ENCODE measurements at regions not wholly inside any gene's neighbourhood (a gene's known extent, or its start where the extent isn't known, plus 50 kb on each side); places are given as distances from the start of the nearest gene placed in this dataset.

DNA sequence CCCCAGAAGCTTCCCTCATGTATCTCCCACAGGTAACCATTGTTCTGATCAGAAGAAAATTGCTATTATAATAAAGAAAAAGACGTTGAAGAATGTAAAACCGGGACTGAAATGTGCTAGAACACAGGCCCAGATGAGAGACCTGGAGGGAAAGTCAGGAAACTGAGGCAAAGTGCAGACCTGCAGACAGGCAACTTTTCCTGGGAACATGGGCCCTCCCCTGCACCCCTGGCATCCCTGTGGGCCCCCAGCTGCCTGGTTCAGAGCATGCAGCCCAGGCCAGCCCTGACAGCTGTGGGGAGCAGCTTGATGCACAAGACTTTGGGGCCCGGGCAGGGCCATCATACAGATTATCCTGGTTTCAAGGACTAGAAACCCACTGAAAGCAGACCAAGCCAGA is 212.2 kb downstream of the CDC5L start:
- DNase-seq (ENCODE audit: low read depth), result no peak
- TF ChIP-seq, protein P1, sequence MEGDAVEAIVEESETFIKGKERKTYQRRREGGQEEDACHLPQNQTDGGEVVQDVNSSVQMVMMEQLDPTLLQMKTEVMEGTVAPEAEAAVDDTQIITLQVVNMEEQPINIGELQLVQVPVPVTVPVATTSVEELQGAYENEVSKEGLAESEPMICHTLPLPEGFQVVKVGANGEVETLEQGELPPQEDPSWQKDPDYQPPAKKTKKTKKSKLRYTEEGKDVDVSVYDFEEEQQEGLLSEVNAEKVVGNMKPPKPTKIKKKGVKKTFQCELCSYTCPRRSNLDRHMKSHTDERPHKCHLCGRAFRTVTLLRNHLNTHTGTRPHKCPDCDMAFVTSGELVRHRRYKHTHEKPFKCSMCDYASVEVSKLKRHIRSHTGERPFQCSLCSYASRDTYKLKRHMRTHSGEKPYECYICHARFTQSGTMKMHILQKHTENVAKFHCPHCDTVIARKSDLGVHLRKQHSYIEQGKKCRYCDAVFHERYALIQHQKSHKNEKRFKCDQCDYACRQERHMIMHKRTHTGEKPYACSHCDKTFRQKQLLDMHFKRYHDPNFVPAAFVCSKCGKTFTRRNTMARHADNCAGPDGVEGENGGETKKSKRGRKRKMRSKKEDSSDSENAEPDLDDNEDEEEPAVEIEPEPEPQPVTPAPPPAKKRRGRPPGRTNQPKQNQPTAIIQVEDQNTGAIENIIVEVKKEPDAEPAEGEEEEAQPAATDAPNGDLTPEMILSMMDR (conservative IDR thresholded peaks at IDR 0.05; ENCODE audit: low read depth, low read length), result no peak
- no peak overlapping the region for H3K4me3 ChIP-seq (ENCODE audit: low read depth, low read length)

DNA sequence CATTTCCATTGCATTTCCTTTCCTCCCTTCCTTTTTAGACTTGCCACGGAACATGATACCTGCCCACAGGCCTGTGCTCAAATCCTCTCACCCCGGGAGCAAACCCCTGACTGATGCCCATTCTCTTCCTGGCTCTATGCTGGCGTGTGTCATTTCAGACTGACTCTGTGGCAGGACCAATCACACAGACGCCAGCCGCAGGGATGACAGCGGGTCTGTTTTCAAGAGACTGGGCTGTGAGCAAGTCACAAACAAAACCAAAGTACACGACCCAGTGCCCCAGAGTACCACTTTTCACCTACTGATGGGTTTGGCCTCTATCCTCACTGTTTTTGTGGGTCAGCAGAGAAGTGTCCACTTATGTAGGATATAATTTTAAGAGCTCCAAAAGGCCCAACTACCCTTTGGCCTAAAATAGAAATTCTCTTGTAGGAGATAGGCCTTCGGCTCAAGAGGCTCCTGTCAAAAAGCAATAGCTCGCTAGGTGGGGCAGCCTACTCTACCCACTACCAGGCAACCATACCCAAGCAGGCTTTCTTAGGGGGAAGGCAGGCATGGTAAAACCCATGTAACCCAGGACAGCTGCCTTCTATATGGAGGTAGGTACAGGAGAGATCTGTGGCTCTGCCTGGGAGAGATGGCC is 215.7 kb downstream of the CDC5L start:
- no peak for DNase-seq (ENCODE audit: low read depth)
- no peak overlapping the region for H3K4me3 ChIP-seq (ENCODE audit: low read depth, low read length)
- TF ChIP-seq, protein P1 (conservative IDR thresholded peaks at IDR 0.05; ENCODE audit: low read depth, low read length), result no peak

DNA sequence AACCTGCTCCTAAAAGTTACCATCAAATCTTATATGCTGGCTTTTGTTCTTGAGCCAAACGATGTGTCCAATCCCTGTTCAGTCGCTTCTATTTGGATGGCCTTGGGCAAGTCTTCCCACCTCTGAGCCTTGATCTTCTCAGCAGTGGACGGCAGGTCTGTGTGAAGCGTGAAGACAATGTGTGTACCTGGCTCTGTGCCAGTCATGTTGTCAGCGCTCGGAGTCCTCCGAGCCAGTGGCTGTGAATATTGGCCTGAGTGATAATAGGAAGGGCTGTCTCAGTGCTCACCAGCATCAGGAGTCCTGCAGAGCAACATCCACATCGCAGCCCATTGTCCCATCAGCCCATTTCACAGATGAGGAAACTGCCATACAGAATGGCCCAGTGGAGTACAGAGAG is 219.0 kb downstream of the CDC5L start:
- peak; percentile 4 for DNase-seq (ENCODE audit: low read depth)
- TF ChIP-seq, protein P1 (conservative IDR thresholded peaks at IDR 0.05; ENCODE audit: low read depth, low read length), result no peak
- no peak overlapping the region for H3K4me3 ChIP-seq (ENCODE audit: low read depth, low read length)

DNA sequence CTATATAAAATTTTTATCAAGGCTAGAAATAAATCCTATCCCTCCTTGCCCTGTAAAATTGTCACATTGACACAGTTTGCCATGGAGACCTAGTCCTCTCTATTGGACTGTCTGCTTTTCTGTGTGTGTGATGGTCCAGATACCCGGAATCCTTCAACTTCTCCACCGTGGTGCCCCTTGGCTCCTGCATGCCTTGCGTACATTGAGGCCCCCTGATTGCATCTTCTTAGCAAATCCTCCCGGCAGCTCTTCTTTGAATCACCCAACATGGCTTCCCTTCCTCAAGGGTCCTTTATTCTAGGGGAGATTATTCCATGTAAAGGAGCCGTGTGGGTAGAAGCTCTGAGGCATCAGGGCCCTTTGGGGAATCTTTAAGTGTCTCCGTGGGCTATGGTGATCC is 219.5 kb downstream of the CDC5L start:
- no peak overlapping the region for H3K4me3 ChIP-seq (ENCODE audit: low read depth, low read length)
- TF ChIP-seq, protein P1 (conservative IDR thresholded peaks at IDR 0.05; ENCODE audit: low read depth, low read length), result no peak
- DNase-seq (ENCODE audit: low read depth), result no peak

DNA sequence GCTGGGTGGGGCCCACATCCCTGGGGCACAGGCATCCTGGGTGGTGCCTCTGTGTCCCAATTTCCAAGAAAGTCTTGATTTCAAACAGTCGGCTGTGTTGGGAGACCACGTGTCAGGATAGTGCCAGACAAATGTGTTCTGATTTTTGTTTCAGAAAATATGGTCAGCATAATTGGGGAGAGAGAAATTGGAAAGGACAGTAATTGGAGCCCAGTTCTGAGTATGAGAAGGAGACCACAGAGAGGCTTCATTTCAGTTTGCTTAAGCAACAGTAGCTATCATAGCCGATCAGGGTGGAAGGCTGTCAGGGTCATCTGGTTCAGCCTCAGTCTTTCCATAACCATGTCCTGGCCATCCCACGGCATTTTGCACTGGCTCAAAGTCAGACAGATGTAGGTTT is 220.7 kb downstream of the CDC5L start:
- no peak for DNase-seq (ENCODE audit: low read depth)
- TF ChIP-seq, protein P1 (conservative IDR thresholded peaks at IDR 0.05; ENCODE audit: low read depth, low read length), result no peak
- no peak overlapping the region for H3K4me3 ChIP-seq (ENCODE audit: low read depth, low read length)

DNA sequence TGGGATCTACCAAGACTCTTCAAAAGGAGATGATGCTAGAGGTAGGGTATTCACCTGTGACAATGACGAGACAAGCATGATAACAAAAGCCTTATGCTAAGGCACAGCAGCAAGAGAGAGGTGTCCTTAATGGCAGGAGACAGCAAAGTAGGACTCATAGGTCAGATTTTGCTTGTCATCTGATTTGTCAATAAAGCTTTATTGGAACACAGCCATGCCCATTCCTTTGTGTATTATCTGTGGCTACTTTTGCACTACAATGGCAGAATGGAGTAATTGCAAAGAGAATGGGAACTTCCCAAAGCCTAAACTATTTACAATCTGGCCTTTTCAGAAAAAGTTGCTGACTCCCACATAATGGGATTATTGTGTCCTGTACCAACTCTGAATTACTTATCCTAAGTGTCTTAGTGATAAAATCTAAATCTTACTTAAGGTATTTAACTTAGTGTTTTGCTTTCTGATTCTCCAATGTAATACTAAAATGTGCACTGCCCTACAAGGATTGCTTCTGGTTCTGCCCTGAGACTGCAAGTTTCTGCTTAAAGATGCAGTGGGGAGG is 221.6 kb downstream of the CDC5L start:
- H3K4me3 ChIP-seq (ENCODE audit: low read depth, low read length), result no peak overlapping the region
- TF ChIP-seq, protein P1 (conservative IDR thresholded peaks at IDR 0.05; ENCODE audit: low read depth, low read length), result no peak
- no peak for DNase-seq (ENCODE audit: low read depth)

DNA sequence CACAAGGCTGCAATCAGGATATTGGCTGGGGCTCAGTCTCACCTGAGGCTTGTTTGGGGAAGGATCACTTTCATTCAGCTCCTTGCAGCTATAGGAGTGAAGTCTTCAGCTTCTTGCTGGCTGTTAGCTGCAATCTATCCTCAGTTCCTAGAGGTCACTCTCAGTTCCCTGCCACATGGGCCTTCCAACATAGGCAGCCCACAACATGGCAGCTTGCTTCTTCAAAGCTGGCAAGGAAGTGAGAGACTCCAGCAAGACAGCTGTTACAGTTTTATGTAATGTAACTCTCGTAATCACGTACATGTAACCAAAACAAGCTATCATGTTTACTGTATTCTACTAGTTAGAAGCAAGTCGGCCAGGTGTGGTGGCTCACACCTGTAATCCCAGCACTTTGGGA is 226.9 kb downstream of the CDC5L start:
- H3K4me3 ChIP-seq (ENCODE audit: low read depth, low read length), result no peak overlapping the region
- no peak for DNase-seq (ENCODE audit: low read depth)
- TF ChIP-seq, protein P1 (conservative IDR thresholded peaks at IDR 0.05; ENCODE audit: low read depth, low read length), result no peak

Data from choroid plexus epithelial cell (primary cell).